PC-3 (cell line): ENCODE measurements at regions not wholly inside any gene's neighbourhood (a gene's known extent, or its start where the extent isn't known, plus 50 kb on each side); places are given as distances from the start of the nearest gene placed in this dataset.

Source experiments
- ATAC-seq: fragments of 200-7000 bp; cut with Tn5 transposase; 2 replicates; pipeline ENCODE4 v1.9.1; 2020; ENCODE audit warnings: mild to moderate bottlenecking, moderate library complexity
- BruUV-seq: library from RNA; stranded (reverse); fragments of 400-500 nt; replicated peaks from 2 replicates; lab custom pipeline; 2021; lab: Mats Ljungman, UMichigan
- CTCF ChIA-PET: fragments of 300-600 bp; sonication (Branson Sonifier 250); formaldehyde crosslinking; loops from one replicate; lab custom pipeline; 2022; ENCODE audit warnings: antibody characterized with exemption; lab: Charles Lee
- POLR2A ChIA-PET: fragments of 300-600 bp; sonication (Branson Sonifier 250); formaldehyde crosslinking; loops from one replicate; lab custom pipeline; 2022; ENCODE audit warnings: antibody characterized with exemption; ENCODE audit not compliant: unreplicated experiment; lab: Charles Lee
- DNase-seq: peaks from one replicate; pipeline ENCODE4 v3.0.0-alpha.2; 2015
- H2AFZ ChIP-seq: fragments of 300-600 bp; sonication (generic); 2 replicates; pipeline ENCODE4 v1.6.0; 2016; ENCODE audit warnings: antibody characterized with exemption, low read length
- H3F3A ChIP-seq: fragments of 300-600 bp; sonication (generic); one replicate; pipeline ENCODE4 v1.6.0; 2017; ENCODE audit warnings: antibody characterized with exemption, low read length, control low read depth, mild to moderate bottlenecking; ENCODE audit not compliant: unreplicated experiment
- H3K27ac ChIP-seq: fragments of 300-600 bp; sonication (generic); 2 replicates; pipeline ENCODE4 v1.5.1; 2016; ENCODE audit warnings: mild to moderate bottlenecking, low read length
- H3K27me3 ChIP-seq: fragments of 300-600 bp; sonication (generic); 2 replicates; pipeline ENCODE4 v1.6.1; 2016; ENCODE audit warnings: low read length, mixed read lengths
- H3K36me3 ChIP-seq: fragments of 300-600 bp; sonication (generic); 2 replicates; pipeline ENCODE4 v1.6.1; 2016; ENCODE audit warnings: low read depth, mixed run types, low read length, mixed read lengths
- H3K4me1 ChIP-seq: fragments of 300-600 bp; sonication (generic); 2 replicates; pipeline ENCODE4 v1.5.1; 2016; ENCODE audit warnings: low read length; ENCODE audit not compliant: insufficient read depth
- H3K4me2 ChIP-seq: fragments of 300-600 bp; sonication (generic); 2 replicates; pipeline ENCODE4 v1.6.0; 2016; ENCODE audit warnings: low read length
- H3K4me3 ChIP-seq: fragments of 300-600 bp; sonication (generic); 2 replicates; pipeline ENCODE4 v1.5.1; 2016; ENCODE audit warnings: mild to moderate bottlenecking, low read length, mixed read lengths
- H3K79me2 ChIP-seq: fragments of 300-600 bp; sonication (generic); 2 replicates; pipeline ENCODE4 v1.6.1; 2017; ENCODE audit warnings: low read length, mixed read lengths
- H3K9ac ChIP-seq: fragments of 300-600 bp; sonication (generic); 2 replicates; pipeline ENCODE4 v1.6.0; 2016; ENCODE audit warnings: mild to moderate bottlenecking, low read length
- H3K9me2 ChIP-seq: fragments of 300-600 bp; sonication (generic); replicated peaks from 2 replicates; pipeline ENCODE4 v1.6.1; 2016; ENCODE audit warnings: mixed run types, low read length, mixed read lengths
- H3K9me3 ChIP-seq: fragments of 300-600 bp; sonication (generic); 2 replicates; pipeline ENCODE4 v1.6.1; 2016; ENCODE audit warnings: low read length, mixed read lengths
- H4K20me1 ChIP-seq: fragments of 300-600 bp; sonication (generic); 2 replicates; pipeline ENCODE4 v1.6.1; 2016; ENCODE audit warnings: low read length, mixed read lengths
- CTCF ChIP-seq: fragments of 300-600 bp; sonication (generic); conservative IDR thresholded peaks from 2 replicates; pipeline ENCODE4 v1.5.1; 2017; ENCODE audit warnings: antibody characterized with exemption, low read depth, mild to moderate bottlenecking, low read length
- EZH2 ChIP-seq: fragments of 300-600 bp; sonication (generic); IDR thresholded peaks from one replicate; pipeline ENCODE4 v1.6.1; 2017; ENCODE audit warnings: antibody characterized with exemption, mild to moderate bottlenecking, low read length; ENCODE audit not compliant: unreplicated experiment
- EZH2phosphoT487 ChIP-seq: fragments of 300-600 bp; sonication (generic); IDR thresholded peaks from 2 replicates; pipeline ENCODE4 v1.6.1; 2018; ENCODE audit warnings: mild to moderate bottlenecking, antibody characterized with exemption, low read length, borderline replicate concordance
- intact Hi-C: fragments of 100-400 bp; cut with micrococcal nuclease; formaldehyde crosslinking; loops from 2 replicates; pipeline ENCODE4 v1.9.0; 2023

GRCh38 chr11:36730761-36731160 is 132.7 kb upstream of the RAG2 start:
- CTCF ChIA-PET: no interaction called here
- peaks cover 45% of the 10 kb centered on the region for H3K27me3 ChIP-seq

DNA sequence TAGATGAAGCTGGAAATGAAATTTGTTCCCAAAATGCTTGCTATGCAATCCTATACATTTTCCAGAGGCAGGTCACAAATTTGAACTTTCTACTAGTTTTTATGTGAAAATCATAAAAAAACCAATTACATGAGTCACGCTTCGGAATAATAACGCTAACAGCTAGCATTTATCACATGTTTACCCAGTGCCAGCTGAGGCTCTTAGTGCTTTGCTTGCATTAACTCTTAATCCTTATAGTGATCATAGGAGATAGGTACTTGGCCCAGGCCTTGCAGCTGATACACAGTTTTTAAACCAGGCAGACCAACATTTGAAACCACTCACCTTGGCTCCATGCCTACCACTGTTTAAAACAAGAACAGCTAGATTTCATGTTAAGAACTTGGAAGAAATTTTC is 131.8 kb upstream of the RAG2 start:
- Histone ChIP-seq H3K27me3 (peaks cover 35% of the 10 kb centered on the region), H3K27ac (no peak overlapping the region), H3K79me2 (no peaks in the 10 kb centered on the region), H2AFZ (no peak overlapping the region), H3K4me2 (no peak overlapping the region), H3K9me2 (no peaks in the 10 kb centered on the region), H3K9me3 (no peaks in the 10 kb centered on the region), H3K4me3 (no peak overlapping the region), H4K20me1 (no peaks in the 10 kb centered on the region), H3K9ac (no peak overlapping the region), H3K4me1 (no peaks in the 10 kb centered on the region), H3K36me3 (no peaks in the 10 kb centered on the region), H3F3A (no peaks in the 10 kb centered on the region)
- ChIA-PET POLR2A (no interaction called here), CTCF (no interaction called here)
- intact Hi-C loops: no loop called here
- no peak for DNase-seq
- no peak for TF ChIP-seq EZH2phosphoT487
- no TSS peak for BruUV-seq
- peak; percentile 50; the same call in 1 of the 2 replicates for ATAC-seq

More at GRCh38 chr11:36730761-36731160, 132.7 kb upstream of the RAG2 start:
- H2AFZ ChIP-seq: no peak overlapping the region
- BruUV-seq: no TSS peak
- no peaks in the 10 kb centered on the region for H4K20me1 ChIP-seq
- H3K9ac ChIP-seq: no peak overlapping the region
- intact Hi-C loops: no loop called here
- no peaks in the 10 kb centered on the region for H3K36me3 ChIP-seq
- H3K79me2 ChIP-seq: no peaks in the 10 kb centered on the region
- no peak overlapping the region for H3K4me3 ChIP-seq
- DNase-seq (no peak), ATAC-seq (no peak)
- no peaks in the 10 kb centered on the region for H3F3A ChIP-seq
- no peak overlapping the region for H3K27ac ChIP-seq
- no peak overlapping the region for H3K4me2 ChIP-seq
- H3K9me3 ChIP-seq: no peaks in the 10 kb centered on the region
- no peaks in the 10 kb centered on the region for H3K9me2 ChIP-seq
- POLR2A ChIA-PET: no interaction called here
- H3K4me1 ChIP-seq: no peaks in the 10 kb centered on the region
- TF ChIP-seq EZH2: no peak
- no peak for TF ChIP-seq EZH2phosphoT487
- no peak for TF ChIP-seq CTCF

DNA sequence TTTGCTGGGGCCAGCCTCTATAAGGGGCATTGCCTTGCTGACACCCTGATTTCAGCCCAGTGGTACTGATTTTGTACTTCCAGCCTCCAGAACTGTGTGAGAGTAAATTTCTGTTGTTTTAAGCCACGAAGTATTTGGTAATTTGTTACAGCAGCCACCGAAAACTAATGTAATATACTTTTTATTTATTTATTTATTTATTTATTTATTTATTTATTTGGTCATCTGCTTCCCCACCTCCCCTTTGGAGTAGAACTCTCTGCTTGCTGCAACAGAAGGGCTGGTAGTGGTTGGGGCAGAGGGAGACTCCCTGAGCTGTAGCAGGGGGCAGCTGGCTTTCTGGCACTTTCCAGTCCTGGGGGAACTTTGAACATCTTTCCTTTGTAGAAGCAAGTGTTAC is 128.4 kb upstream of the RAG2 start:
- Histone ChIP-seq H3K9me3 (no peaks in the 10 kb centered on the region), H3K9ac (no peak overlapping the region), H3K4me2 (no peak overlapping the region), H3K79me2 (no peaks in the 10 kb centered on the region), H3F3A (no peaks in the 10 kb centered on the region), H3K36me3 (no peaks in the 10 kb centered on the region), H3K9me2 (no peaks in the 10 kb centered on the region), H2AFZ (no peak overlapping the region), H4K20me1 (no peaks in the 10 kb centered on the region), H3K4me3 (no peak overlapping the region), H3K27ac (no peak overlapping the region), H3K27me3 (peaks cover 30% of the 10 kb centered on the region), H3K4me1 (no peaks in the 10 kb centered on the region)
- intact Hi-C loops: no loop called here
- ChIA-PET CTCF (no interaction called here), POLR2A (no interaction called here)
- TF ChIP-seq CTCF (no peak), EZH2phosphoT487 (no peak), EZH2 (no peak)
- DNase-seq: no peak
- ATAC-seq: no peak
- BruUV-seq: no TSS peak
